ENCODE measurements at regions not wholly inside any gene's neighbourhood (a gene's known extent, or its start where the extent isn't known, plus 50 kb on each side); places are given as distances from the start of the nearest gene placed in this dataset.
"Not testable (repeated sequence)": the region's sequence is repeated elsewhere in the genome, so short reads cannot be mapped to it uniquely, and the experiment has no call there.

GRCh38 chr18:10321576-10321975, 132.9 kb upstream of the APCDD1 start:
- DNase-seq, result no peak

DNA sequence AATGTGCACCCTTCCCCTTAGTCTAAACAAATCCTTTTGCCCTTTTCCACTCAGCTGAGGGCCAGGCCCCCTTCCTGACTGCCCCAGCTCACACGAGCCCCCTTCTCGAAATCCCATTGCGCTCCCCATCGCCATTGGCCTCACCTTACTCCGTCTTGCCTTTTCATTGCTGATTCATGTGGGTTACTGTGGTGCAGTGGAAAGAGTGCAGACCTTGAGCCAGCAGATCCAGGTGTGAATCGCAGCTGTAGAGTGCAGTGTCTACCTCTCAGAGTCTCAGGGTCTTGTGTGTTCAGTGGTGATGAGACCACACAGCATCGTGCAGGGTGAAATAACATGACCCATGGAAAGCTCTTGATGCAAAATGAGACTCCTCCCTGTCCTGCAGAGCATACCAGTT, 132.4 kb upstream of the APCDD1 start:
- DNase-seq, result no peak

- DNase-seq, result no peak
Measured at GRCh38 chr18:10322435-10322834, 132.0 kb upstream of the APCDD1 start.

DNA sequence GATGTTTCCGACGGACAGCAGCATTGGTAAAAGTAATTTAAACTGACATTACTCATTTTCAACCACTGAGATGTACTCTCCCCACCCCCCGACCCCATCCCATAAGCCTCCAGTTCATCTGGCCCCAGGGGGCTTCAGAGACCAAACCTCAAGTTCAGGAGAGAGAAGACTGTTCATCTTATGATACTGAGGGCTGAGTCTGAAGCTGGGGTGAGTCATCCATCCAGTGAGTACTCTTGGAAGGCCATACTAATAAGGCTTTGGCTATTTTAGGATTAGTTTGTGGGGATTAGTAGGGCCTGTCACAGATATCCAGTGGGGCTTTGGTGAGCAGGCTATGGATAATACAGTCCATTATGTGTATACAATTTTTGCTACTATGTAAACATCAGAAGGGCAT, 125.3 kb upstream of the APCDD1 start:
- DNase-seq, result no peak

GRCh38 chr18:10330428-10330827, 124.0 kb upstream of the APCDD1 start:
- no peak for DNase-seq

GRCh38 chr18:10332452-10332851, 122.0 kb upstream of the APCDD1 start:
- DNase-seq, result no peak

DNA sequence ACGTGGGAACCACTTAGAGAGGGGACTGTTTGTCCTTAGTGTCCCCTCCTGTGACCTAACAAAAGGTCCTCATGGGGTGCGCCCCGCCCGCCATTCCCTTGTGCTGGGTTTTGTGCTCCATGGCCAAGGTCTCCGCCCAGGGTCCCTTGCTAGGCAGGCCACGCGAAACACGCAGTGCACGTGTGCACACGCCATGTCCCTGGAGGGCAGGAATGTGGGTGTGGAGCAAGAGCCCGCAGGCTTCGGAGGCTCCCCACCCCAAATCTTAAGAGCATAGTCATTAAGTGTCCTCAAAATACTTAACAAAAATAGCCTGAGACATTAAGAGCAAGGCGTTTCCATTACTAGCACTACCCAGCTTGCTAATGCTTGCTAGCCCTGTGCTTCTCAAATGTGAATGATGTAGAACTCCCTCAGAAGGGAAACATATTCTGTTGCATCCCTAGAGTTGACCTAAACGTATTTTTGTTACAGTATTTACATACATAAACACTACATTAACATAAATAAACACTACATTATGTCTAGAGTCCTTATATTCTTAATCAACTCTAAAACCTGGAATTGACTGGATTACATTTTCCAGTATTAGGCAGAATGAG, 117.6 kb upstream of the APCDD1 start:
- DNase-seq, result no peak

DNA sequence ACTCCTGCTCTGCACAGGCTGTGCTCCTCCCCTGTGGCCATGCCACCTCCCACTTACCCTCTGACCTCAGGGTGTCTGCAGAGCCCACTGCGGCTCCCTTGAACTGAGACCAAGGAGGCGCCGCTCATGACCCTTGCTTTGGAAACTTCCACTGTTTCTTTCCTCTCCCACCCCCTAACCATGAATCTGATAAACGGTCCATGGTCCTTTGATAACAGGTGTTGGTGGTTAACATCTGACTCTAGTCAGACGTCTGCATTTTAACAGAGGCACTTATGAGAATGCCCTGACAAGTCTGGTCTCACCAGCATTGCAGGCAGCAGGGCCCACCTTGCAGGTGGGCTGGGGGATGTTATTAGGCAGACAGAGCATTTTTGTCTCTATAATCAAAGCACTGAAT, 113.6 kb upstream of the APCDD1 start:
- DNase-seq, result no peak

DNA sequence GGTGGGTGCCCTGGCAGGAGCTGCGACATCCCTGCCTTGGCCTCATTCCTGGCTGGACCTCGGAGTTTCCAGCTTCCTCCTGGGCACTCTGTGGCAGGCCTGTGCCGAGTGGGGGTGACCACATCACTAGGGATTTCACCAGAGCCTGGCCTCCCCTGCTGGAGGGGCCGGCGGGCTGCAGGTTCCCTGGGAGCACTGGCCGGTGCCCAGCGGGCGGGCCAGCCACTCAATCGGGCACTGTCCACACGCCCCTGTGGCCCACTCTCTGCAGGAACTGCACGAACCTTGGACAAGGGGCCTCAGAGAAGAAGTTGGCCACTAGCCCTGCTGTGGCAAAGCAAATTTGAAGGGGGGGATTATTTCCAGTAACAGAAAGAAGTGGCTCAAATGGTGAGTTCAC, 110.7 kb upstream of the APCDD1 start:
- no peak for DNase-seq

DNA sequence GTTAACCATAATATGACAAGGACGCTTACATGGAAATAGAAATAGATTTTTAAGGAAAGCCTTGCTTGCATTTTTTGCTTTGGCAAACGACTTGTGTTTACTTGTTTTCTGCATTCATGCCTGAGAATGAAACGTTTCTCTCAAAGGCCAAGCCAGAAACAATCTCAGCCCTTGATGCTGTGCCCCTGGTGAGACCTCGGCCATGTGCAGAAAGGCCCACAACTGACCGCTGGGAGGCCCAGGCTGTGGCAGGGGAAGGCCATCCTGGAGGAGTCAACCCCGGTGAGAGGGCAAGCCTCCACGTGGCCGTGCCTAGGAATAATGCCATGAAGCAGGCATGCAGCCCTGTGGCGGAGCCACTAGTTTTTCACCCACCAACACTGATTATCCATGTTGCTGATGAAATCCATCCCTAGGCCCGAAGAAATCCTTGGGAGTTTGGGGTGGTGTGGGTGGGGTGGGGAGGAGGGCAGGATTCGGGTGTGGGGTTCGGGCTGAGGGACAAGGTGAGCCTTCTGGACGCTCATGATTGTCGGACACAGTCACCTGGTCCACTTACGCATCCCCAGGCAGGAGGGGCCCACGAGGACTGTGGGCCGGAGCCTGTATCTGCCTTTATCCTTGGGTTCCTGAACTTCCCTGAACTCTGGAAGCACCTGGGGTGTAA, 107.6 kb upstream of the APCDD1 start:
- DNase-seq, result no peak

- no peak for DNase-seq
Measured at GRCh38 chr18:10349561-10349960, 104.9 kb upstream of the APCDD1 start.

GRCh38 chr18:10350661-10351060, 103.8 kb upstream of the APCDD1 start:
- DNase-seq, result no peak

- no peak for DNase-seq
Measured at GRCh38 chr18:10351219-10351818, 103.1 kb upstream of the APCDD1 start.

DNA sequence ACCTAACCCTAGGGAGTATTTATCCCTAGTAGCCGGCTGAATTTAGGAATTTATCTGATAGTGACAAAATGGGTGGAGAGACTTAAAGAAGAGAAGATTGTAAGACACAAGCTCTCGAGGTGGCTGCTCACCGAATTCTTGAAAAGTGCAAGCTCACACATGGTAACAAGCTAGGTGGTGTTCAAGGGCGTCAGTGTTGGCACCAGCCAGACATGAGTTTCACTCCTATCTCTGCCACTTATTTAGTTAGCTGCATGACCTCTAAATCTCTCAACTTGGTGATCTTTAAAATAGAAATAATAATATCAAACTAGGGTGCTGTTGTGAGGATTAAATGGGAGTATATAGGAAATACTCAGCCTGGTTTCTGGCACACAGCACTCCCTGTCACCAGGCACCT, 102.6 kb upstream of the APCDD1 start:
- DNase-seq, result no peak

DNA sequence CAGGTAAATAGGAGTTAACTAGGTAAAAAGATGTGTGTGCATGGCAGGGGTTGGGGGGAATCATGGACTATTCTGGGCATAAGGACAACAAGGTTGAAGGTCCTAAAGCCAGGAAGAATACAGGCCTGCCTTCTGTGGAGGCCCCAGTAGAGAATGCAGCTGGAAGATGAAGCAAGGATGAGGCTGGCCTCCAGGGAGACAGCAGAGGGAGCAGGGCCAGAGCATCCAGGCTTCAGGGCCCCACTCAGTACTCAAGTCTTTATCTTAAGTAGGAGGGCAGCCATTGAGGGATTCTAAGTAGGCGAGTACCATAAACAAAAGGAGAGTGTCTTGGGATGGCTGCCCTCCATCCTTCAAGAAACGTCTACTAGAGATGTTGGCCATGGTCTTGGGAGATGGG, 101.8 kb upstream of the APCDD1 start:
- no peak for DNase-seq

DNA sequence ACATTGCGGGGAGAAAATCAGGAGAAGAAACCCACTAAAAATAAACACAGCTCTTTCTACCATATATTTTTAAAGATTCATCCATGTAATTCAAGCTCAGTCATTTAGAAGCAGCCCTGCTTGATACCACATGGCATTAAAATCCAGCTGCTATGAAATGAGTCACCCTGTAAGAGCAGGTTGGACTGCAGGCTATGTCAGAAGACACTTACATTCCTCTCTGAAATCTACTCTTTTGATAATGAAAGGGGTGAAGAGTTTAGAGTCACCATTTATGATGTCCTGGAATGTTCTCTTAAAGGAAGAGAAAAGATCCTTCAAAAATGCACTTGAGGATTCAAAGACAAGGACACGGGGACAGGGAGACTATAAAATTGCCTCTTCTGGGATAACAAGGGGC, 100.6 kb upstream of the APCDD1 start:
- no peak for DNase-seq

- DNase-seq, result no peak
Measured at GRCh38 chr18:10354241-10354811, 100.1 kb upstream of the APCDD1 start.

DNA sequence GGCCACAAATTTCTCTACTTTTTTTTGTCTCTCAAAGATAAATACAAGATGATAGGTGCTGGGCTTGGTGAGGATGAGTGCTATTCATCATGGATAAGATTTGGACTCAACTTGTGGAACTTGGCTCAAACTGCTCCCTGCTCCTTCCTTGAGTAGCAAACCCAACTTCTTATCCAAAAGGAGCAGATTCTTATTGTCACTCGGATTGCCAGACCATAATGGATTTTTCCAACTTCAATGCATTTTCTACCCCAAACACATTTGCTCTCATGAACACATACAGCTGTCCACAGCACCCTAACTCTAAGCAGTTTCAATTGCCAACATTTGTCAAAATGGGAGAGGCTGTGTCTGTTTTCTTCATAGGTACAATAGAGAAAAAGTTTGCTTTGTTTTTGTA, 99.5 kb upstream of the APCDD1 start:
- DNase-seq, result no peak

GRCh38 chr18:10356999-10357398, 97.4 kb upstream of the APCDD1 start:
- DNase-seq, result not testable (repeated sequence)

DNA sequence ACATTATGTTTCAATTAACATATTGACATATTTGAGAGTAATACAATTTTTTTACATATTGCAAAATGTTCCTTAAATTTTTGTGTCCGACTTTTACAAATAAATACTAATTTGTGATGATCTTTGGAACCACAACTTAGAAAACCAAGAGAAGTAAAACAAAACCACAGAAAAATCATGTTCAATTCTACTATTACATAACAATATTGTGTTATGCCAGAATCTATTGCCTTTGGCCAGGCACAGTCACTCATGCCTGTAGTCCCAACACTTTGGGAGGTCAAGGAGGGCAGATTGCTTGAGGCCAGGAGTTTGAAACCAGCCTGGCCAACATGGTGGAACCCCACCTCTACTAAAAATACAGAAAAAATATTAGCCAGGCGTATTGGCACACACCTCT, 92.8 kb upstream of the APCDD1 start:
- no peak for DNase-seq

DNA sequence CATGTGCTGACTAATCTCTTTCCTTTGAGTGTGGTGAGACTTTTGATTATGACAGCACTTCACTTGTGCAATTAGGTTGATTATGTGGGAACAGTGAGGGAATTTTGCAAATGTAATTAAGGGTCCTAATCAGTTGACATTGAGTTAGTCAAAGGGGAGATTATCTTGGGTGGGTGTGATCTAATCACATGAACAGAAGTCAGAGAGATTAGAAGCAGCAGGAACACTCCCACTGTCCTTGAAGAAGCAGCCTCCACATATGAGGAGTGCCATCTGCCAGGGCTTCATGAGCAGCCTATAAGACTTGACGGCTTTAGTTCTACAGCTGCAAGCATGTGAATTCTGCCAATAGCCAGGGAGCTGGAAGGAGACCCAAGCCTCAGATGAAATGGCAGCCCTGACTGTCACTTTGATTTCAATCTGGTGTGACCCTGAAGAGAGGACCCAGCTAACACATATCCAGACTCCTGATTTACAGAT, 89.4 kb upstream of the APCDD1 start:
- DNase-seq, result no peak

DNA sequence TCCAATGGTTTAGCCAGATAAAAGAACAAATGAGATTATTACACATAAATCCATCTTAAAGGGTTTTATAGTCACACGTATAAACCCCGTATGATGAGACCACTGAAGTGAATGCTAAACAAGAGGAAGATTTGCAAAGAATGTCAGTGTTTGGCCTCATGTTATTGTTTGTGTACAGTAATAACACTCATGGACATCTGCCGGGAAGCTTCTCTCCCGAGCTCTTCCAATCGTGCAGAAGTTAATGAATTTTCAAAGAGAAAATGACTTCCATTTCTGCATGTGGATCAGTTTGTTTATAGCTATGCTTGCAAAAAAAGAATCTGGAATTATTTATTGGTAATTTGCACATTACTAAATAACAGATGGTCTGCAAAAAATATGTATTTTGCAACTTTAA, 88.5 kb upstream of the APCDD1 start:
- no peak for DNase-seq

DNA sequence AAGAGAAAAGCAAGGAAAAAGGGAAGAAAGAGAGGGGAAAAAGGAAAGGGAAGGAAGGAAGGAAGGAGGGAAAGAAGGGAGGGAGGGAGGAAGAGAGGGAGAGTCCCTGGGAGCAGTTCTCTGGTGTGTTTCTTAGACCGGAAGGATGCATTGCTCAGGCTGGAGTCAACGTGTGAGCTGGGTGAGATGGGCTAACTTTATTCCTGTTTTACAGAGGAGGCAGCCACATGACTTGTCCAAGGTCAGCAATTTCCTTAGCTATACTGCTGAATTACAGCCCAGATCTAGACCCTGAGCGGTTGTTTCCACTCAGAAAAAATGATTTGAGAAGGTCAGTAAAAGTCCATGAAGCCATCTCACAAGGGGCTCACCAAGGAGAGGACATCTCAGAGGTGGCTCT, 86.6 kb upstream of the APCDD1 start:
- no peak for DNase-seq

Measured in kidney glomerular epithelial cell (primary cell).